Thyroid gland (tissue), 4 donors: ENCODE measurements at regions not wholly inside any gene's neighbourhood (a gene's known extent, or its start where the extent isn't known, plus 50 kb on each side); places are given as distances from the start of the nearest gene placed in this dataset.

Experiments used
- CTCF ChIP-seq, 6 experiments: fragments of 200-600 bp in 3 of 6; fragments of 450-650 bp in 3 of 6; sonication (generic) in 3 of 6; IDR thresholded peaks; one replicate each; pipeline ENCODE4 v1.5.1; 2016 to 2019; ENCODE audit warnings: antibody characterized with exemption in 6 of 6, mild to moderate bottlenecking in 2 of 6, inconsistent platforms in 1 of 6, moderate library complexity in 1 of 6
- POLR2A ChIP-seq, 2 donors: fragments of 450-650 bp; IDR thresholded peaks; one replicate each; pipeline ENCODE4 v1.6.1; 2017; ENCODE audit warnings: antibody characterized with exemption in 2 of 2, mild to moderate bottlenecking in 2 of 2, moderate library complexity in 1 of 2

- TF ChIP-seq CTCF (IDR thresholded peaks at IDR 0.05) = no peak
- TF ChIP-seq POLR2A (IDR thresholded peaks at IDR 0.05) = no peak
Observed at GRCh38 chr5:13533833-13534232, 410.7 kb downstream of the DNAH5 start.
